Fibroblast of villous mesenchyme (primary cell): ENCODE measurements at regions not wholly inside any gene's neighbourhood (a gene's known extent, or its start where the extent isn't known, plus 50 kb on each side); places are given as distances from the start of the nearest gene placed in this dataset.

ENCODE experiments used
- DNase-seq: peaks from one replicate; pipeline ENCODE4 v3.0.0-alpha.2; 2010; ENCODE audit warnings: low read depth
- H3K4me3 ChIP-seq: 2 replicates; pipeline ENCODE4 v1.5.1; 2011; ENCODE audit warnings: low read depth, mild to moderate bottlenecking, low read length
- CTCF ChIP-seq: IDR thresholded peaks from 2 replicates; pipeline ENCODE4 v1.5.1; 2012; ENCODE audit warnings: low read depth, mild to moderate bottlenecking, low read length; ENCODE audit not compliant: insufficient read depth

GRCh38 chr4:20302336-20302735 lies 50.6 kb downstream of the SLIT2 start:
- no peak for DNase-seq

GRCh38 chr4:20305976-20306375 lies 54.3 kb downstream of the SLIT2 start:
- DNase-seq, result peak; percentile 61
- peak; percentile 44 for TF ChIP-seq CTCF
- H3K4me3 ChIP-seq, result no peak overlapping the region

More at GRCh38 chr4:20302336-20302735, 50.6 kb downstream of the SLIT2 start:
- no peak for TF ChIP-seq CTCF
- no peak overlapping the region for H3K4me3 ChIP-seq

GRCh38 chr4:20311856-20312255 lies 60.2 kb downstream of the SLIT2 start:
- peak; percentile 72 for DNase-seq
- H3K4me3 ChIP-seq, result no peak overlapping the region
- TF ChIP-seq CTCF, result no peak

- H3K4me3 ChIP-seq, result no peak overlapping the region
- no peak for TF ChIP-seq CTCF
- DNase-seq, result no peak
Observed at GRCh38 chr4:20313237-20314030, 61.7 kb downstream of the SLIT2 start.

GRCh38 chr4:20317424-20317985 lies 65.8 kb downstream of the SLIT2 start:
- DNase-seq, result no peak
- TF ChIP-seq CTCF, result no peak

GRCh38 chr4:20318001-20318908 lies 66.5 kb downstream of the SLIT2 start:
- no peak for DNase-seq
- H3K4me3 ChIP-seq, result no peak overlapping the region
- no peak for TF ChIP-seq CTCF

More at GRCh38 chr4:20317424-20317985, 65.8 kb downstream of the SLIT2 start:
- no peak overlapping the region for H3K4me3 ChIP-seq
